HCT116 (cell line): ENCODE measurements at regions not wholly inside any gene's neighbourhood (a gene's known extent, or its start where the extent isn't known, plus 50 kb on each side); places are given as distances from the start of the nearest gene placed in this dataset.

Experiments used
- ATAC-seq: fragments of 200-7000 bp; cut with Tn5 transposase; 2 replicates; pipeline ENCODE4 v1.9.1; 2020; ENCODE audit warnings: mild to moderate bottlenecking, moderate library complexity
- BruUV-seq: library from RNA; stranded (reverse); fragments of 400-500 nt; replicated peaks from 2 replicates; lab custom pipeline; 2021; lab: Mats Ljungman, UMichigan
- CTCF ChIA-PET: fragments of 300-600 bp; sonication (Branson Sonifier 250); formaldehyde crosslinking; loops from one replicate; lab custom pipeline; 2021; ENCODE audit warnings: antibody characterized with exemption; lab: Charles Lee
- POLR2A ChIA-PET: fragments of 300-600, 350-600 bp; sonication (Branson Sonifier 250); formaldehyde crosslinking; loops from one replicate; lab custom pipeline; 2021; ENCODE audit warnings: antibody characterized with exemption; lab: Charles Lee
- RAD21 ChIA-PET, 2 experiments: fragments of 300-600 bp; sonication (Branson Sonifier 250); formaldehyde crosslinking; loops; one replicate each; lab custom pipeline; 2023; ENCODE audit warnings: low total read pairs in 2 of 2; ENCODE audit not compliant: uncharacterized antibody in 2 of 2, unreplicated experiment in 2 of 2, low non-redundant PET in 1 of 2; lab: Charles Lee
- DNase-seq: peaks from one replicate; pipeline ENCODE4 v3.0.0-alpha.2; 2010; ENCODE audit warnings: low read depth, low spot score
- H2AFZ ChIP-seq: fragments of 200-600 bp; shearing (Covaris generic), sonication (generic); 2 replicates; pipeline ENCODE4 v1.6.1; 2017; ENCODE audit warnings: low read depth, mixed run types, mixed read lengths, antibody characterized with exemption, low read length; ENCODE audit not compliant: poor library complexity, severe bottlenecking
- H3K27ac ChIP-seq: 2 replicates; pipeline ENCODE4 v1.5.1; 2012; ENCODE audit warnings: low read depth, low read length
- H3K27me3 ChIP-seq: fragments of 200-600 bp; sonication (generic); 2 replicates; pipeline ENCODE4 v1.6.1; 2016; ENCODE audit warnings: mixed run types, low read length, mixed read lengths; ENCODE audit not compliant: insufficient read depth
- H3K36me3 ChIP-seq, 2 experiments: fragments of 200-500 bp in 1 of 2; fragments of 200-600 bp in 1 of 2; sonication (Bioruptor generic) in 1 of 2; sonication (generic) in 1 of 2; 2 replicates each; pipeline versions ENCODE4 v1.5.1 to v1.6.1; 2014 to 2016; ENCODE audit warnings: low read length in 2 of 2, inconsistent platforms in 1 of 2, mixed read lengths in 1 of 2, mixed run types in 1 of 2; ENCODE audit not compliant: insufficient read depth in 2 of 2, control insufficient read depth in 1 of 2
- H3K4me1 ChIP-seq, 2 experiments: fragments of 200-600 bp in 1 of 2; sonication (generic) in 1 of 2; 2 replicates each; pipeline versions ENCODE4 v1.5.1 to v1.6.1; 2012 to 2017; ENCODE audit warnings: low read length in 2 of 2, inconsistent platforms in 1 of 2, mild to moderate bottlenecking in 1 of 2, mixed read lengths in 1 of 2, mixed run types in 1 of 2, moderate library complexity in 1 of 2; ENCODE audit not compliant: insufficient read depth in 2 of 2, control insufficient read depth in 1 of 2
- H3K4me2 ChIP-seq: fragments of 200-600 bp; sonication (generic); 2 replicates; pipeline ENCODE4 v1.6.1; 2017; ENCODE audit warnings: mixed run types, low read length, mixed read lengths
- H3K4me3 ChIP-seq, 2 experiments: fragments of 200-600 bp in 1 of 2; sonication (generic) in 1 of 2; replicated peaks in 1 of 2; 2 replicates each; pipeline ENCODE4 v1.5.1; 2011 to 2016; ENCODE audit warnings: low read length in 2 of 2, control low read depth in 1 of 2, low read depth in 1 of 2, mild to moderate bottlenecking in 1 of 2, mixed read lengths in 1 of 2, mixed run types in 1 of 2
- H3K79me2 ChIP-seq: fragments of 200-600 bp; sonication (generic); 2 replicates; pipeline ENCODE4 v1.6.1; 2017; ENCODE audit warnings: mild to moderate bottlenecking, mixed run types, low read length, moderate library complexity, mixed read lengths; ENCODE audit not compliant: insufficient read depth
- H3K9ac ChIP-seq: fragments of 200-600 bp; sonication (generic); 2 replicates; pipeline ENCODE4 v1.6.1; 2016; ENCODE audit warnings: low read length, mixed read lengths
- H3K9me2 ChIP-seq: fragments of 200-600 bp; sonication (generic), shearing (Covaris generic); 2 replicates; pipeline ENCODE4 v1.6.1; 2017; ENCODE audit warnings: mixed run types, mild to moderate bottlenecking, moderate library complexity; ENCODE audit not compliant: insufficient read depth
- H3K9me3 ChIP-seq, 2 experiments: fragments of 200-500 bp in 1 of 2; fragments of 200-600 bp in 1 of 2; sonication (Bioruptor generic) in 1 of 2; sonication (generic) in 1 of 2; 2 replicates each; pipeline ENCODE4 v1.6.1; 2014 to 2017; ENCODE audit warnings: low read length in 2 of 2, mixed read lengths in 2 of 2, inconsistent platforms in 1 of 2, low read depth in 1 of 2, mild to moderate bottlenecking in 1 of 2, mixed run types in 1 of 2, moderate library complexity in 1 of 2; ENCODE audit not compliant: control insufficient read depth in 1 of 2, insufficient read depth in 1 of 2
- H4K20me1 ChIP-seq: fragments of 200-600 bp; sonication (generic), shearing (Covaris generic); 2 replicates; pipeline ENCODE4 v1.6.1; 2017; ENCODE audit warnings: mixed run types, mild to moderate bottlenecking, moderate library complexity; ENCODE audit not compliant: insufficient read depth
- CTCF ChIP-seq, 3 experiments: fragments of 200-600 bp in 1 of 3; sonication (generic) in 1 of 3; IDR thresholded peaks in 2 of 3; conservative IDR thresholded peaks in 1 of 3; 2 replicates each; pipeline ENCODE4 v1.5.1; 2012 to 2017; ENCODE audit warnings: low read depth in 2 of 3, low read length in 2 of 3, antibody characterized with exemption in 1 of 3, borderline replicate concordance in 1 of 3, control low read depth in 1 of 3, mild to moderate bottlenecking in 1 of 3, mixed read lengths in 1 of 3, mixed run types in 1 of 3, moderate library complexity in 1 of 3; ENCODE audit not compliant: insufficient read depth in 1 of 3
- EGR1 ChIP-seq: IDR thresholded peaks from 2 replicates; pipeline ENCODE4 v1.6.1; 2012; ENCODE audit warnings: low read depth
- ELF1 ChIP-seq: IDR thresholded peaks from 2 replicates; pipeline ENCODE4 v1.6.1; 2012; ENCODE audit warnings: low read depth, borderline replicate concordance
- MAX ChIP-seq: IDR thresholded peaks from 2 replicates; pipeline ENCODE4 v1.6.1; 2012
- POLR2A ChIP-seq: IDR thresholded peaks from 2 replicates; pipeline ENCODE4 v1.7.0; 2011; ENCODE audit warnings: borderline replicate concordance; ENCODE audit not compliant: insufficient read depth, insufficient read length; ENCODE audit errors: extremely low read depth
- REST ChIP-seq: IDR thresholded peaks from 2 replicates; pipeline ENCODE4 v1.6.1; 2012; ENCODE audit warnings: low read depth
- SIN3A ChIP-seq: IDR thresholded peaks from 2 replicates; pipeline ENCODE4 v1.6.1; 2012; ENCODE audit warnings: low read depth
- TCF7L2 ChIP-seq: IDR thresholded peaks from 2 replicates; pipeline ENCODE4 v1.7.0; 2011; ENCODE audit warnings: borderline replicate concordance, inconsistent platforms; ENCODE audit not compliant: insufficient read depth, insufficient read length; ENCODE audit errors: extremely low read depth
- ZBTB33 ChIP-seq: IDR thresholded peaks from 2 replicates; pipeline ENCODE4 v1.6.1; 2011; ENCODE audit warnings: mild to moderate bottlenecking, low read length, moderate library complexity; ENCODE audit not compliant: insufficient replicate concordance; ENCODE audit errors: extremely low read depth
- ZFX ChIP-seq: fragments of 450-650 bp; IDR thresholded peaks from 2 replicates; pipeline ENCODE4 v1.6.1; 2017
- ZNF274 ChIP-seq: fragments of 200-500 bp; sonication (Bioruptor generic); IDR thresholded peaks from 2 replicates; pipeline ENCODE4 v1.6.1; 2014; ENCODE audit warnings: mild to moderate bottlenecking, low read depth, low read length, inconsistent platforms
- intact Hi-C: fragments of 100-400 bp; cut with micrococcal nuclease; formaldehyde crosslinking; loops from 2 replicates; pipeline ENCODE4 v1.10.0; 2022

GRCh38 chr2:71748227-71748626 is 294.9 kb downstream of the DYSF start:
- CTCF ChIA-PET, result interaction anchor here (0.6 kb wide), 1 partner anchor 1004 kb away, joined by 3 read pairs; no protein-coding TSS in a partner anchor
- ATAC-seq (peak; percentile 31; the same call in 1 of the 2 replicates), DNase-seq (no peak)
- H3K4me1 ChIP-seq, result peaks cover 46 to 57% of the 10 kb centered on the region in 2 experiments
- BruUV-seq, result no TSS peak
- intact Hi-C loops, result no loop called here
- H3K27ac ChIP-seq, result peak overlapping the region; percentile 26
- no peak overlapping the region for H3K4me3 ChIP-seq
- H3K9me2 ChIP-seq, result no peaks in the 10 kb centered on the region
- H3K9ac ChIP-seq, result no peak overlapping the region
- POLR2A ChIA-PET, result no interaction called here
- no peaks in the 10 kb centered on the region for H4K20me1 ChIP-seq
- H3K79me2 ChIP-seq, result no peaks in the 10 kb centered on the region
- no peaks in the 10 kb centered on the region for H3K27me3 ChIP-seq
- H3K4me2 ChIP-seq, result peak overlapping the region; percentile 68
- no peaks in the 10 kb centered on the region for H3K9me3 ChIP-seq
- TF ChIP-seq POLR2A, result no peak
- no peak for TF ChIP-seq TCF7L2
- no peak for TF ChIP-seq EGR1
- TF ChIP-seq REST, result no peak
- no peak for TF ChIP-seq ZNF274
- TF ChIP-seq ZFX, result no peak
- no peak for TF ChIP-seq MAX
- TF ChIP-seq ZBTB33, result no peak
- no peak for TF ChIP-seq CTCF (IDR thresholded peaks at IDR 0.05 in 2 of 3, conservative IDR thresholded peaks at IDR 0.05 in 1 of 3; ENCODE audit: borderline replicate concordance in 1 of 3, insufficient read depth in 1 of 3, low read depth in 2 of 3, low read length in 2 of 3)
- TF ChIP-seq SIN3A, result no peak
- TF ChIP-seq ELF1, result no peak
- RAD21 ChIA-PET, result no interaction called here
- no peaks in the 10 kb centered on the region for H3K36me3 ChIP-seq
- peak overlapping the region; percentile 72 for H2AFZ ChIP-seq
